Sigmoid colon (tissue), 4 donors: ENCODE measurements at regions not wholly inside any gene's neighbourhood (a gene's known extent, or its start where the extent isn't known, plus 50 kb on each side); places are given as distances from the start of the nearest gene placed in this dataset.

Source experiments
- CTCF ChIP-seq, 4 experiments: fragments of 450-650 bp in 3 of 4; fragments of 200-600 bp in 1 of 4; IDR thresholded peaks; one replicate each; pipeline ENCODE4 v1.5.1; 2016 to 2019; ENCODE audit warnings: antibody characterized with exemption in 4 of 4, mild to moderate bottlenecking in 3 of 4, moderate library complexity in 2 of 4
- POLR2A ChIP-seq, 2 donors: fragments of 450-650 bp; IDR thresholded peaks; one replicate each; pipeline ENCODE4 v1.6.1; 2016; ENCODE audit warnings: antibody characterized with exemption in 2 of 2, mild to moderate bottlenecking in 2 of 2, moderate library complexity in 2 of 2
- POLR2AphosphoS5 ChIP-seq, 4 donors: sonication (generic); formaldehyde crosslinking; IDR thresholded peaks; one replicate each; pipeline ENCODE4 v1.6.1; 2017; ENCODE audit warnings: antibody characterized with exemption in 4 of 4

GRCh38 chr5:160486573-160486972, 64.9 kb downstream of the PTTG1 start:
- TF ChIP-seq CTCF (IDR thresholded peaks at IDR 0.05): no peak
- TF ChIP-seq POLR2AphosphoS5 (IDR thresholded peaks at IDR 0.05): no peak
- no peak for TF ChIP-seq POLR2A (IDR thresholded peaks at IDR 0.05)
